ENCODE measurements at regions not wholly inside any gene's neighbourhood (a gene's known extent, or its start where the extent isn't known, plus 50 kb on each side); places are given as distances from the start of the nearest gene placed in this dataset.

DNA sequence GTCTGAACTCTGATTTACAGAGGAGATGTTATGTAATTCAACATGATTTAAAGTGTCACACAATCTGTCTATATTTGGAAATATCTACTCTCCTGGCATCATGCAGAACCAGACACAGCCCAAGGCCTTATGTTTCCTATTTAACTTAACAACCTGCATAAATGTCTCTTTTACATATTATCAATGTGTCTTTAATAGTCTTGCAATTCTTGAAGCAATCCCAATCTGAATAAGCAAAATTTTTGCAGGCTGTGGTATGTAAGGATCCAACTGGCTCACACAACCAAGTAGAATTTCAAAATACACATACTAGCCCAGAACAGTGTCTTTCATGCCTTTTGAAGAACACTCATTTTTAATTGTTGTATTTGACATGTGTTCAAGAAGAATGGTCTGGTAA lies 443.2 kb downstream of the MAFB start:
- Mint-ChIP-seq H3K27me3 (ENCODE audit: insufficient read depth) (no peaks in the 10 kb centered on the region), H3K4me1 (ENCODE audit: low read depth) (no peaks in the 10 kb centered on the region)
- DNase-seq = no peak

DNA sequence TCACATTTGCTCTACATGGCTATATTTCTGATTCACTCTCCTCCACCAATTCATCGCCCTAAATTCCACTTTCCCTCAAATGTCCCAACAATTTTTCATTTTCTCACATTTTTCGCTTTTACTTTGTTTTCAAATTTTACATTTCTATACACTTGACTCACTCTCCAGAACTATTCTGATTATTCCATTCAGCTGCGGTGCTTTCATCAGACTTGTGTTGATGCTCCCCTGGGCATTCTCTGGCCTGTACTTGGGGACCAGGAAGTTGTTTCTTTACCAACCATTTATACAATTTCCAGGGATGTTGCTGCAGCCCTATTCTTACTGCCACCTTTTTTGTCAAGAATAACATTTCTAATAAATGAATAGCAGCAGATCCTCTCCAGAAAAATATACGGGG lies 444.8 kb downstream of the MAFB start:
- H3K27ac Mint-ChIP-seq = no peak overlapping the region
- peaks cover 4% of the 10 kb centered on the region; the same call in 1 of the 2 replicates for H3K36me3 Mint-ChIP-seq (ENCODE audit: low read depth)
- DNase-seq = no peak
- H3K9me3 Mint-ChIP-seq = peaks cover 40% of the 10 kb centered on the region
- no peak overlapping the region for H3K4me3 Mint-ChIP-seq
- no peaks in the 10 kb centered on the region for H3K27me3 Mint-ChIP-seq (ENCODE audit: insufficient read depth)
- TF ChIP-seq, protein P1, sequence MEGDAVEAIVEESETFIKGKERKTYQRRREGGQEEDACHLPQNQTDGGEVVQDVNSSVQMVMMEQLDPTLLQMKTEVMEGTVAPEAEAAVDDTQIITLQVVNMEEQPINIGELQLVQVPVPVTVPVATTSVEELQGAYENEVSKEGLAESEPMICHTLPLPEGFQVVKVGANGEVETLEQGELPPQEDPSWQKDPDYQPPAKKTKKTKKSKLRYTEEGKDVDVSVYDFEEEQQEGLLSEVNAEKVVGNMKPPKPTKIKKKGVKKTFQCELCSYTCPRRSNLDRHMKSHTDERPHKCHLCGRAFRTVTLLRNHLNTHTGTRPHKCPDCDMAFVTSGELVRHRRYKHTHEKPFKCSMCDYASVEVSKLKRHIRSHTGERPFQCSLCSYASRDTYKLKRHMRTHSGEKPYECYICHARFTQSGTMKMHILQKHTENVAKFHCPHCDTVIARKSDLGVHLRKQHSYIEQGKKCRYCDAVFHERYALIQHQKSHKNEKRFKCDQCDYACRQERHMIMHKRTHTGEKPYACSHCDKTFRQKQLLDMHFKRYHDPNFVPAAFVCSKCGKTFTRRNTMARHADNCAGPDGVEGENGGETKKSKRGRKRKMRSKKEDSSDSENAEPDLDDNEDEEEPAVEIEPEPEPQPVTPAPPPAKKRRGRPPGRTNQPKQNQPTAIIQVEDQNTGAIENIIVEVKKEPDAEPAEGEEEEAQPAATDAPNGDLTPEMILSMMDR (IDR thresholded peaks at IDR 0.05) = no peak
- no peaks in the 10 kb centered on the region for H3K4me1 Mint-ChIP-seq (ENCODE audit: low read depth)

More for the DNA sequence above, 443.2 kb downstream of the MAFB start:
- Mint-ChIP-seq H3K9me3 (peaks cover 39% of the 10 kb centered on the region), H3K4me3 (no peak overlapping the region), H3K27ac (no peak overlapping the region), H3K36me3 (ENCODE audit: low read depth) (peaks cover 4% of the 10 kb centered on the region; the same call in 1 of the 2 replicates)
- TF ChIP-seq, protein P1 (IDR thresholded peaks at IDR 0.05) = no peak

DNA sequence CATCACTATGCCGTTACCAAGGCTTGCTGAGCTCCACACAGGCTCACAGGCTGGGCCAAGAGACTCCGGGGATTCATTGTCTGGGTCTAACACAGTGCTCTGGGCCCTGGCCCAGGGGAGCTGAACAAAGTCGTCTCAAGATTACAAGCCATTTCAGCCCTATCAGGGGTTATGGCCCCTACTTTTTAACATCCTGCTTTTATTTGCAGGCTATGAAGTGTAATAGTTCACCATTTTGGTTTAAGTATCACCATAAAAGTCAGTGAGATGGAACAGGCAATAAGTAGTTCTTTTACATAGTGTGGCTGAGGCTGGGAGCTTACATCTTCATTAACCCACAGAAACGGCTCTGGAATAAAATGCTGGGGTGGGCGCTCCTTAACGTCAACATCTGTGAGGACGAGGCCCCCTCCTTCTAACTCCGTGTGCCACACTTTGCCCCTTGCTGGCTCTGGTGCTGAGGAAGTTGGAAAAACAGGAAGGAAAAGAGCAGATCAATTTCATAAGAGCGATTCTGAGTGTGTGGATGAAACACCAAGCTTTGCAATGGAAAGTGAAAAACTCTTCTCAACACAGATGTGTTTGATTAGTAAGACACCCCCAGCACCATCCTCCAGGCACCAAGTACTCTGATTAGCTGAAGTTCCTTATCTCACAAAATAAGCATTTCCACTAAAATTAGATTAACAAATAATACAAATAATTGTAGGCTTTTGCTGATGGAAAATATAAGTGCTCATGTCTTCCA lies 447.3 kb downstream of the MAFB start:
- Mint-ChIP-seq H3K27me3 (ENCODE audit: insufficient read depth) (no peaks in the 10 kb centered on the region), H3K36me3 (ENCODE audit: low read depth) (peaks cover 4% of the 10 kb centered on the region; the same call in 1 of the 2 replicates), H3K4me1 (ENCODE audit: low read depth) (no peaks in the 10 kb centered on the region), H3K4me3 (no peak overlapping the region), H3K27ac (no peak overlapping the region), H3K9me3 (peaks cover 36% of the 10 kb centered on the region)
- TF ChIP-seq, protein P1 (IDR thresholded peaks at IDR 0.05) = no peak
- DNase-seq = no peak

DNA sequence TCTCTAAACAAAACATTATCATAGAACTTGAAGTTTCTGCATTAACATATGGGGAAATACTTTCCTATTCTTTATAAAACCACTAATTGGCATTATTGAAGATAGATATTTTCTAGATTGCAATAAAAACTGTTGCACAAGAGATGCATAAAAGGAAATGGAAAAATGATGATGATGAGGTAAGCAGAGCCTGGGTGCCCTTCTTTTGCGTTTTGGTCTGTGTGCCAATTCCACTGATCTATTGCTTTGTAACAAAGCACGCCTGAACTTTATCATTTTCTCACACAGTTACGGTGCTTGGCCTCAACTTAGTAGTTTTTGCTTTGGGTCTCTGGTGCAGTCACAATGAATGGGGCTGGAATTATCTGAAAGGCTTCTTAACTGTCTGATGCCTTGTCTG lies 450.5 kb downstream of the MAFB start:
- Mint-ChIP-seq H3K27ac (no peak overlapping the region), H3K9me3 (peaks cover 30% of the 10 kb centered on the region), H3K36me3 (ENCODE audit: low read depth) (no peaks in the 10 kb centered on the region; the same call in 1 of the 2 replicates), H3K4me3 (no peak overlapping the region), H3K4me1 (ENCODE audit: low read depth) (no peaks in the 10 kb centered on the region), H3K27me3 (ENCODE audit: insufficient read depth) (no peaks in the 10 kb centered on the region)
- DNase-seq = no peak
- TF ChIP-seq, protein P1 (IDR thresholded peaks at IDR 0.05) = no peak

DNA sequence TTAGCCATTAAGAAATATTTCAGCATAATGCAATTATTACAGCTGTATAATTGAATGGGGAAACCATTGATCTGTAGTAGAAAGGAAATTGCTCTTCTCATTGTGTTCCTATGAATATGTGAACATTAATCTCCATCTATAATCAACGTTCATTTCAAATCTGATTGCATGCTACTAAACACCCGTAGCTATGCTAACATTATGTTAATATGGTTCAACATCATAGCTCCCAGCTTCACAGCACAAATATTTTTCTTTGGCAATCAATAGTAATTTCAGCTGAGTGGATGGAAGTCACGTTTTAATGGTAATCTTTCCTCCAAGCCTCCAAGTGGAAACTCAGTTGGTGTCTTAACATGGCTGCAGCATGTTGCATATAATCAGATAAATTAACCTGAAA lies 454.4 kb downstream of the MAFB start:
- Mint-ChIP-seq H3K27ac (no peak overlapping the region), H3K27me3 (ENCODE audit: insufficient read depth) (no peaks in the 10 kb centered on the region), H3K9me3 (peaks cover 42% of the 10 kb centered on the region), H3K4me3 (no peak overlapping the region), H3K4me1 (ENCODE audit: low read depth) (no peaks in the 10 kb centered on the region), H3K36me3 (ENCODE audit: low read depth) (no peaks in the 10 kb centered on the region)
- TF ChIP-seq, protein P1 (IDR thresholded peaks at IDR 0.05) = no peak
- DNase-seq = no peak
